GM23338 (cell line): ENCODE measurements at regions not wholly inside any gene's neighbourhood (a gene's known extent, or its start where the extent isn't known, plus 50 kb on each side); places are given as distances from the start of the nearest gene placed in this dataset.

Source experiments
- ATAC-seq: fragments of 200-7000 bp; cut with Tn5 transposase; 3 replicates; pipeline ENCODE4 v1.9.1; 2020
- DNase-seq: peaks from one replicate; pipeline ENCODE4 v3.0.0-alpha.2; 2015; ENCODE audit warnings: low spot score
- H2AFZ ChIP-seq: fragments of 200-600 bp; sonication (generic); 2 replicates; pipeline ENCODE4 v1.8.0; 2016; ENCODE audit warnings: antibody characterized with exemption, mild to moderate bottlenecking, moderate library complexity
- H3F3A ChIP-seq: fragments of 200-600 bp; sonication (generic); replicated peaks from 2 replicates; pipeline ENCODE4 v1.8.0; 2017; ENCODE audit warnings: antibody characterized with exemption, mixed run types, low read depth
- H3K27ac ChIP-seq: fragments of 200-600 bp; sonication (generic); 2 replicates; pipeline ENCODE4 v1.6.1; 2016; ENCODE audit warnings: low read depth
- H3K27me3 ChIP-seq: fragments of 200-600 bp; sonication (generic); 2 replicates; pipeline ENCODE4 v1.8.0; 2016; ENCODE audit warnings: mild to moderate bottlenecking, mixed run types, moderate library complexity; ENCODE audit not compliant: insufficient read depth
- H3K36me3 ChIP-seq: fragments of 200-600 bp; sonication (generic); 2 replicates; pipeline ENCODE4 v1.8.0; 2016; ENCODE audit warnings: mild to moderate bottlenecking; ENCODE audit not compliant: insufficient read depth
- H3K4me1 ChIP-seq: fragments of 200-600 bp; sonication (generic); 2 replicates; pipeline ENCODE4 v1.8.0; 2016; ENCODE audit warnings: mild to moderate bottlenecking, moderate library complexity; ENCODE audit not compliant: insufficient read depth
- H3K4me2 ChIP-seq: fragments of 200-600 bp; sonication (generic); 2 replicates; pipeline ENCODE4 v1.7.1; 2017; ENCODE audit warnings: mixed run types
- H3K4me3 ChIP-seq: fragments of 200-600 bp; sonication (generic); 2 replicates; pipeline ENCODE4 v1.6.1; 2016; ENCODE audit warnings: mixed run types
- H3K79me2 ChIP-seq: fragments of 200-600 bp; sonication (generic); replicated peaks from 2 replicates; pipeline ENCODE4 v1.8.0; 2017; ENCODE audit warnings: mild to moderate bottlenecking; ENCODE audit not compliant: insufficient read depth
- H3K9me2 ChIP-seq: fragments of 200-600 bp; sonication (generic); 2 replicates; pipeline ENCODE4 v1.8.0; 2017; ENCODE audit not compliant: insufficient read depth
- H4K20me1 ChIP-seq: fragments of 200-600 bp; sonication (generic); replicated peaks from 2 replicates; pipeline ENCODE4 v1.8.0; 2017; ENCODE audit warnings: mild to moderate bottlenecking; ENCODE audit not compliant: insufficient read depth
- H3K27ac Mint-ChIP-seq: 2 replicates; pipeline ENCODE4 v1.8.0; 2020; ENCODE audit warnings: inconsistent platforms, mild to moderate bottlenecking, moderate library complexity, mixed read lengths
- H3K27me3 Mint-ChIP-seq: 3 replicates; pipeline ENCODE4 v1.8.0; 2022; ENCODE audit warnings: low read depth, mild to moderate bottlenecking, moderate library complexity, mixed read lengths, inconsistent platforms; ENCODE audit not compliant: insufficient read depth, poor library complexity
- H3K36me3 Mint-ChIP-seq: 3 replicates; pipeline ENCODE4 v1.8.0; 2021; ENCODE audit warnings: low read depth, mild to moderate bottlenecking, inconsistent platforms, moderate library complexity, mixed read lengths
- H3K4me1 Mint-ChIP-seq: 3 replicates; pipeline ENCODE4 v1.8.0; 2020; ENCODE audit warnings: mild to moderate bottlenecking, inconsistent platforms, mixed read lengths
- H3K4me3 Mint-ChIP-seq: 3 replicates; pipeline ENCODE4 v1.8.0; 2021; ENCODE audit warnings: moderate library complexity, mild to moderate bottlenecking, inconsistent platforms, mixed read lengths
- H3K9me3 Mint-ChIP-seq: 3 replicates; pipeline ENCODE4 v1.8.0; 2020; ENCODE audit warnings: moderate library complexity, mild to moderate bottlenecking, inconsistent platforms, mixed read lengths
- EZH2 ChIP-seq: fragments of 200-600 bp; sonication (generic); IDR thresholded peaks from one replicate; pipeline ENCODE4 v1.8.0; 2017; ENCODE audit warnings: antibody characterized with exemption, mild to moderate bottlenecking, low read depth; ENCODE audit not compliant: unreplicated experiment
- JUNB ChIP-seq: IDR thresholded peaks from one replicate; pipeline ENCODE4 v1.6.1; 2016; ENCODE audit warnings: antibody characterized with exemption; ENCODE audit not compliant: unreplicated experiment
- ZNF331 ChIP-seq: fragments of 250-450 bp; sonication (Bioruptor Pico); IDR thresholded peaks from 2 replicates; pipeline ENCODE4 v1.5.0; 2020; ENCODE audit warnings: low read depth, mild to moderate bottlenecking, moderate library complexity
- TF ChIP-seq, protein P1 (sequence below): fragments of 250-450 bp; sonication (Bioruptor Pico); IDR thresholded peaks from 2 replicates; pipeline ENCODE4 v1.5.0; 2020; ENCODE audit warnings: mild to moderate bottlenecking, moderate library complexity

DNA sequence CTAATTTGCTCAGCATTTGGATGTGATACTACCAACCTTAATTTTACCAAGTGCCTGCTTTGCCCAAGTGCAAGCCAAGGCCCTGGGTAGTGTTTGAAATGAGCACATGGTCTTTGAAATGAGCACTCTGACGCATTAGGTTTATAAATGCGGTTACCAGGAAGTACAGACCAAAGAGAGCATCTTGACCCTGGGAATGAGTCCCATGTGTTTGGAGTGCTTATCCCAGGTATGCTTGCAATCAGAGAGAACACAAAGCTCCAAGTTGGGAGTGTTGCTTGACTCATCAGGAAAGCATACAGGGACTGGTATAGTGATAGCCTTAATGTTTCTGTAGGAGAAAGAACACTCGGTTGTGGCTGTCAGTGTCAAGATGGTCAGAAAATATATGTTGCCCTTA is 203.6 kb upstream of the MAMLD1 start:
- no peaks in the 10 kb centered on the region for H3K36me3 Mint-ChIP-seq
- DNase-seq (no peak), ATAC-seq (no peak)

More for the DNA sequence above, 203.6 kb upstream of the MAMLD1 start:
- Histone ChIP-seq H3K79me2 (no peaks in the 10 kb centered on the region), H3K4me2 (no peak overlapping the region), H2AFZ (no peak overlapping the region), H3K27ac (no peak overlapping the region), H3K36me3 (no peaks in the 10 kb centered on the region), H4K20me1 (no peaks in the 10 kb centered on the region), H3K4me3 (no peak overlapping the region), H3K27me3 (no peaks in the 10 kb centered on the region), H3K4me1 (no peaks in the 10 kb centered on the region), H3F3A (no peaks in the 10 kb centered on the region), H3K9me2 (no peaks in the 10 kb centered on the region)
- Mint-ChIP-seq H3K27ac (no peak overlapping the region), H3K27me3 (peaks cover 3% of the 10 kb centered on the region), H3K4me3 (no peak overlapping the region), H3K9me3 (peaks cover 3% of the 10 kb centered on the region; the same call in 1 of the 3 replicates), H3K4me1 (no peaks in the 10 kb centered on the region)
- TF ChIP-seq JUNB (no peak), EZH2 (no peak), ZNF331 (no peak)
- TF ChIP-seq, protein P1, sequence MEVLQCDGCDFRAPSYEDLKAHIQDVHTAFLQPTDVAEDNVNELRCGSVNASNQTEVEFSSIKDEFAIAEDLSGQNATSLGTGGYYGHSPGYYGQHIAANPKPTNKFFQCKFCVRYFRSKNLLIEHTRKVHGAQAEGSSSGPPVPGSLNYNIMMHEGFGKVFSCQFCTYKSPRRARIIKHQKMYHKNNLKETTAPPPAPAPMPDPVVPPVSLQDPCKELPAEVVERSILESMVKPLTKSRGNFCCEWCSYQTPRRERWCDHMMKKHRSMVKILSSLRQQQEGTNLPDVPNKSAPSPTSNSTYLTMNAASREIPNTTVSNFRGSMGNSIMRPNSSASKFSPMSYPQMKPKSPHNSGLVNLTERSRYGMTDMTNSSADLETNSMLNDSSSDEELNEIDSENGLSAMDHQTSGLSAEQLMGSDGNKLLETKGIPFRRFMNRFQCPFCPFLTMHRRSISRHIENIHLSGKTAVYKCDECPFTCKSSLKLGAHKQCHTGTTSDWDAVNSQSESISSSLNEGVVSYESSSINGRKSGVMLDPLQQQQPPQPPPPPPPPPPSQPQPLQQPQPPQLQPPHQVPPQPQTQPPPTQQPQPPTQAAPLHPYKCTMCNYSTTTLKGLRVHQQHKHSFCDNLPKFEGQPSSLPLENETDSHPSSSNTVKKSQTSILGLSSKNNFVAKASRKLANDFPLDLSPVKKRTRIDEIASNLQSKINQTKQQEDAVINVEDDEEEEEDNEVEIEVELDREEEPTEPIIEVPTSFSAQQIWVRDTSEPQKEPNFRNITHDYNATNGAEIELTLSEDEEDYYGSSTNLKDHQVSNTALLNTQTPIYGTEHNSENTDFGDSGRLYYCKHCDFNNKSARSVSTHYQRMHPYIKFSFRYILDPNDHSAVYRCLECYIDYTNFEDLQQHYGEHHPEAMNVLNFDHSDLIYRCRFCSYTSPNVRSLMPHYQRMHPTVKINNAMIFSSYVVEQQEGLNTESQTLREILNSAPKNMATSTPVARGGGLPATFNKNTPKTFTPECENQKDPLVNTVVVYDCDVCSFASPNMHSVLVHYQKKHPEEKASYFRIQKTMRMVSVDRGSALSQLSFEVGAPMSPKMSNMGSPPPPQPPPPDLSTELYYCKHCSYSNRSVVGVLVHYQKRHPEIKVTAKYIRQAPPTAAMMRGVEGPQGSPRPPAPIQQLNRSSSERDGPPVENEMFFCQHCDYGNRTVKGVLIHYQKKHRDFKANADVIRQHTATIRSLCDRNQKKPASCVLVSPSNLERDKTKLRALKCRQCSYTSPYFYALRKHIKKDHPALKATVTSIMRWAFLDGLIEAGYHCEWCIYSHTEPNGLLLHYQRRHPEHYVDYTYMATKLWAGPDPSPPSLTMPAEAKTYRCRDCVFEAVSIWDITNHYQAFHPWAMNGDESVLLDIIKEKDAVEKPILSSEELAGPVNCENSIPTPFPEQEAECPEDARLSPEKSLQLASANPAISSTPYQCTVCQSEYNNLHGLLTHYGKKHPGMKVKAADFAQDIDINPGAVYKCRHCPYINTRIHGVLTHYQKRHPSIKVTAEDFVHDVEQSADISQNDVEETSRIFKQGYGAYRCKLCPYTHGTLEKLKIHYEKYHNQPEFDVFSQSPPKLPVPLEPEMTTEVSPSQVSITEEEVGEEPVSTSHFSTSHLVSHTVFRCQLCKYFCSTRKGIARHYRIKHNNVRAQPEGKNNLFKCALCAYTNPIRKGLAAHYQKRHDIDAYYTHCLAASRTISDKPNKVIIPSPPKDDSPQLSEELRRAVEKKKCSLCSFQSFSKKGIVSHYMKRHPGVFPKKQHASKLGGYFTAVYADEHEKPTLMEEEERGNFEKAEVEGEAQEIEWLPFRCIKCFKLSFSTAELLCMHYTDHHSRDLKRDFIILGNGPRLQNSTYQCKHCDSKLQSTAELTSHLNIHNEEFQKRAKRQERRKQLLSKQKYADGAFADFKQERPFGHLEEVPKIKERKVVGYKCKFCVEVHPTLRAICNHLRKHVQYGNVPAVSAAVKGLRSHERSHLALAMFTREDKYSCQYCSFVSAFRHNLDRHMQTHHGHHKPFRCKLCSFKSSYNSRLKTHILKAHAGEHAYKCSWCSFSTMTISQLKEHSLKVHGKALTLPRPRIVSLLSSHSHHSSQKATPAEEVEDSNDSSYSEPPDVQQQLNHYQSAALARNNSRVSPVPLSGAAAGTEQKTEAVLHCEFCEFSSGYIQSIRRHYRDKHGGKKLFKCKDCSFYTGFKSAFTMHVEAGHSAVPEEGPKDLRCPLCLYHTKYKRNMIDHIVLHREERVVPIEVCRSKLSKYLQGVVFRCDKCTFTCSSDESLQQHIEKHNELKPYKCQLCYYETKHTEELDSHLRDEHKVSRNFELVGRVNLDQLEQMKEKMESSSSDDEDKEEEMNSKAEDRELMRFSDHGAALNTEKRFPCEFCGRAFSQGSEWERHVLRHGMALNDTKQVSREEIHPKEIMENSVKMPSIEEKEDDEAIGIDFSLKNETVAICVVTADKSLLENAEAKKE = no peak
